ENCODE measurements at regions not wholly inside any gene's neighbourhood (a gene's known extent, or its start where the extent isn't known, plus 50 kb on each side); places are given as distances from the start of the nearest gene placed in this dataset.

- no peak for DNase-seq (ENCODE audit: low spot score)
These were observed 72.2 kb upstream of the PDK4 start for GRCh38 chr7:95668504-95669018.

- no peak for DNase-seq (ENCODE audit: low spot score)
These were observed 66.7 kb upstream of the PDK4 start for GRCh38 chr7:95662987-95663386.

DNA sequence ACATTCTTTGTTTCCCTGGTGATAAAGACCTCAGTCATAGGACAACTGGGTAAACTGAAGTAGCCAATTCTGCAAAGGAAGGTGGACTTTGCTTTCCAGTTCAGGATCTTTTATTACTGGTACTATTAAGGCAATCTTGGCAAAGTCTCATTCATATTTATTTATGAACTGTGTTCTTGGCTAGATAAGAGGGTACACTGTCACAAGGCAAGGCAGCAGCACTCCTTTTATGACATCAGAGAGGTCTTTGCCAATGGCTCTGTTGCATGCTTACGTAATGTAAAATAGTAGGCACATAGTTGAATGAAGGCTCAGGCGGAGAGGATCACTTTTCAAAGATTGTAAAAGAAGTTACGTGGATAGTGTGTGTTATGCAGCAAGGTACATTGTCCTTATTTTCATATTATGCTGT lies 63.7 kb upstream of the PDK4 start:
- no peak for DNase-seq (ENCODE audit: low spot score)

GRCh38 chr7:95658676-95659075 lies 62.4 kb upstream of the PDK4 start:
- no peak for DNase-seq (ENCODE audit: low spot score)

- DNase-seq (ENCODE audit: low spot score): no peak
These were observed 53.2 kb upstream of the PDK4 start for GRCh38 chr7:95649546-95649945.

- no peak for DNase-seq (ENCODE audit: low spot score)
These were observed 50.0 kb upstream of the PDK4 start for GRCh38 chr7:95646350-95646749.
